GM19324 (cell line): ENCODE measurements at regions not wholly inside any gene's neighbourhood (a gene's known extent, or its start where the extent isn't known, plus 50 kb on each side); places are given as distances from the start of the nearest gene placed in this dataset.
A peak's percentile ranks its signal among the peaks of the same experiment; 100 is the strongest.

Source experiments
- ATAC-seq: cut with Tn5 transposase; IDR thresholded peaks from one replicate; pipeline ENCODE4 v1.9.1; 2021; ENCODE audit warnings: mild to moderate bottlenecking, moderate library complexity; ENCODE audit not compliant: unreplicated experiment, low FRiP score

DNA sequence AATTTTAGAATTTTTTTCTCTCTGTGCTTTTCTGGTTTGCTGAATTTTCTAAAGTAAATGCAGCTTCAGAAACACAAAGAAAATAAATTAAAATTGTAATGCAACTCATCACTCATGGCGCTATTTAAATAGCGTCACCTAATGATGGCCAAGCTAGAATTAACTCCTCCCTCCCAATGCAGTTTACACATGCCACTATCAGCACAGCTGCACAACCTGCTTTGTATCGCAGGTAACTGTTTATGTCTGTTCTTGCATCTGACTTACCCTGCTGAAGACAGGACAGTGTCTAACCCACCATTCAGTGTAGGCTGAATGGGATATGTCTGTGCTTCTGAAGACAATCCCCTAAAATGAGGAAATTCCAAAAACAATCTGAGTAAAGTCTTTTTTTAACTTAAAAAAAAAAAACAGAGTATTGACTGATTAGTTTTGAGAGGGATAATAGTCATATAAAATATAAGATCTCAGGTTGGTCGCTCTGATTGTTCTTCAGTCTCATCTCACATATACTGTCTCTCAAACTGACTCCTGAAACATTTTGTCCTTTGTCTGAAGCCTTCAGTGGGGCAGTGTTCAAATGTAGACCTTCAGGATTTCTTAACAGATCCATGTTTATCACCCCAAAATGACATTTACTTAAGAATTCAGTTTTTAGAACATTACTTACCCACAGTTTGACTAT, 271.4 kb downstream of the ZEB2 start:
- ATAC-seq: no peak

DNA sequence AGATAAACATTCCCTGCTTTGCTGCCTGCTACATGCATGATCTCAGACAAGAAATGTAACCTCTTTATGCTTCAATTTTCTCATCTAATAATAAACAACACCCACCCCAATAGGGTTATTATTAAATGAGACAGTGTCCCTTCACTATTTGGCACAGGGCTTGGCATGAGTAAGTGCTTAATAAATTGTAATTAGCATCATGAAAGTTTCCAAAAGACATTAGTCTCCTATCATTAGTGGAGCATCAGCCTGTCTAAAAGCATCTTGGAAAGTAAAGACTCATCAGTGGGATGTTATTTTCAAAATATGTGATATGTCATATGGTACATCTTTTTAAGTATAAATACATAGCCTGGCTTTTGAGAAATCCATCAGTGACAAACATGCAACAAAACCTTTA, 275.0 kb downstream of the ZEB2 start:
- ATAC-seq: no peak

DNA sequence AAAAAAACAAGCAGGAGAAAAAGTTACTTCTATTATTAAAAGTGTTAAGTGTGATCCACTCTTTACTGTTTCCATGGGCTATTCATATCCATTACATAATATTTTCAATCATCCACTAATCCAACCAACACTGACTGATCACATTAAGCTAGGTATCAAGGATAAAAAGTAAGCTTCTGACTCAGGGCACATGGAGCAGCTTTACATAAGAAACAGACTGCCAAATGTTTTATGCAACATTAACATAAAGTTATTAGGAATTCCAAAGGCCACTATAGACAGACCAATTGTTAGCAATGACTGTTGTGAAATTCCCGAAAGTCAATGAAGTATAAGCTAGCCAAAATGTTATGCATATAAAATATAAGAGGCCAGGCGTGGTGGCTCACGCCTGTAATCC, 277.6 kb downstream of the ZEB2 start:
- no peak for ATAC-seq

DNA sequence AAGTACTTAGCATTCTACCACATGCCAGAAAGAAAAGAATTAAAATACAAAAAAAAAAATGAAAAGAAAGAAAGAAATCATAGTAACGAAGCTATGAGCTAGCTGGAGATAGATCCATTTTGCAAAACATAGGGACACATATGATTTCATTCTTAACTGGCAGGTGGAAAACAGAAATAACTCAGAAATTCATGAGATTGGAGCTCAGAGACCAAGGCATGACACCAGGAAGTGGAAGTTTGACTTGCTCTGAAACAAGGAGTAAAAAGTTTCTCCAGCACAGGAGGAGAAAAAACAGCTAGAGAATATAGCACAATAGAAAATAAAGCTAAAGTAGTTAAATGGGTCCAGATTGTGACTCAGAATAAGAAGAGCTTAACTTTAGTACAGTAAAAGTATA, 278.1 kb downstream of the ZEB2 start:
- no peak for ATAC-seq

DNA sequence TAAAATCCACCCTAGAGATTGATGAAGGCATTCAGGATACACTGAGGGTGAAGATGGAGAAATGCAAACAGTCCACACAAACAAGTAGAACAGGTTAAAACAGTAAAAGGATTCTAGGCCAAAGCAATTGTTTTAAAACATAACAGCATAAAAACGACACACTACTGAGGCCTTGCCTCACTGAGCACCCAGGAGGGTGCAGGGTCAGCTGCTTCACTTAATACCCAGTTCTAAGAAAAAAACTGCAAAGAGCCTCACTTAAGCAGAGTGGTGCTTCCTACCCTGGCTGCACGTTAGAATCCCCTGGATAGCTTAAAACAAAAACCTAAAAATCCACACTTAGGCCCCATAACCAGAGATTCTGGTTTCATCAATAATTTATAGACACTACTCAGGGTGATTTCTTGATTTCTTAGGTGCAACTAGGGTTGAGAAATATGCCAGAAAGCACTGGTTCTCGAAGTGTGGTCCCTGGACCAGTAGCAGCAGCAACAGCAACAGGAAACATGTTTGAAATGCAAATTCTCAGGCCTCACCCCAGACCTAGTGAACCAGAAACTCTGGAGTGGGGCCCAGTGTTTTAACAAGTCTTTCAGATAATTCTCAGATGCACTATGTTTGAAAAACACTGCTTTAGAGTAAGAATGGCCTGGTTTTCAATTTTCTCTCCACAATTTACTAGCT, 279.1 kb downstream of the ZEB2 start:
- ATAC-seq: peak; percentile 88

DNA sequence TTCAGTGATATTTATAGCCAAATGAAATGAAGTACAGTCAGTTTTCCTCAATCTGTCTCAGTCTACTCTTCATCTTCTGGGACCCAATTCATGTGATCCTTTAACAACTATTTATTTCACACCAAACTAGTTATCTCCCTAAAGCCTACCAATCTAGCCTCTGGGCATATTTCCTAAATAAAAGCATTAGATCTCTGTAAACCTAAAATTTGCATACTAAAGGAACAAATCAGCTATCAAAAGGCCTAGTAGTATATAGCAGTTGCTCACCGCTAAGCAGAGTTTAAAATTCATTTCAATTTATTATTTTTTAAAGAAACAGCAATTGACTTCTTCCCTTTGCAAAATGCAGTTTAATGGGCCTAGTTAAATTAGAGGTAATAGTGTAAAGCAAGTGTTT, 280.2 kb downstream of the ZEB2 start:
- ATAC-seq: no peak

DNA sequence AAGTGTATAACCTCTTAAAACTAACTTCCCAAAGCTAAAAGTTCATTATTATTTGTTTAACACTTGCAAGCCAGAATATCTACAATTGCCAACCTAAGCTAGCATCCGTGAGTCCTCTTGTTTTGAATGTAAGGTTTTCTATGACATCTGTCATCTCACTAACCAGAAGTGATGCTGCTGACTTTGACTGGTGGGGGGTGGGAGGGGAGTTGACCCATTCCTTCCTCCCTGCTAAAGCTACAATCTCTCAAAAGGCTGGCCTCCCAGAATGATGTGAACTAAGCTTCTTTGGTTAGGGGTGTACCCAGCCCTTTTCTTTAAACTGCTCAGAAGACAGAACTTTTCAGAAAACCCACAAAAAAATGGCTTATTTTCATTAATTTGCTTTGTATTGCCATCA, 280.6 kb downstream of the ZEB2 start:
- no peak for ATAC-seq

DNA sequence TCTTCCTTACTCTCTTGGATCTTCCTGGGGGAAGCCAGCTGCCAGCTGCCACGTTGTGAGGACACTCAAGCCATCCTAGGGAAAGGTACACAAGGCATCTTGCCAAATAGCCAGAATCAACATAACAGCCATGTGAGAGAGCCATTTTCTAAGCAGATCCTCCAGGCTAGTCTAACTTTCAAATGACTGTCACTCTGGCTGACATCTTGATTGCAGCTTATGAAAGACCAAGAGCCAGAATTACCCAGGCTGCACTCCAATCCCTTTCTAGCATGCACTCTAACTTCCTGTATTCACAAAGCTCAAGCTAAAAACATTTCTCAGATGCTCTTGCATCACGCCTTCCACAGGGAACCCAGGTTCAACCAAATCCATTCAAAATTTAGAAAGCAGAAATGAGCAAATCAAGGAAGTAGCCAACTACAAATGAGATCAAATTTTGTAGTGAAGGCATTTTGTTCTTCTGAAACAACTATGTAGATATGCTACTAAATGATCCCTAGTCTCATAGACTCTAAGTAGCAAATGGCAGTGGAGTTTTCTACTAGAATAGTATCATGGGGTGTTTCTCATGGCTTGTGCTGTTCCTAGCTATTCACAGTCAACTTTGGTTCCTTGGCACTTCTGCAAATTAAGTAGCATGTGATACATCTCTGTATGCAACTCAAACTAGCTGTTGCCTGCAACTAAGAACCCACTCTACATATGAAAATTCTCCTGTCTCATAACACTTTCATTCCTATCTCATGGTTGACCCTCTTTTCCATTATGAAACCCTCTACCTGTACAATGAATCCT, 281.9 kb downstream of the ZEB2 start:
- ATAC-seq: no peak

DNA sequence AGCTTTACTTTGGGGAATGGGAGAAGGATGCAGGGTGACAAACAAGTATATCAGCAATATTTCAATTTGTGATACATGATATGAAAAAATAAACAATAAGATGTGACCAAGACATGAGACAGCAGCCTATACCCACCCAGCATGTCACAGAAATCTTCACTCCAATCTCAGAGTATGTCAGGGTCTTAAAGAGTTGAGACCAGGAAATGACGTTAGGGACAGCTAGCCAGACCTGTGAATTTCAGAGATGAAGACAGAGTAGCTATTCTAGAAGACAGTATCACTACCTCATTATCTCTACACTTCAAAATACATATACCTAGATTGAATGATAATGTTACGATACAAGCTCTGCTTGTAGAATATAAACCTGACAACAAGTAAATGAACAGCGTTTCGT, 282.8 kb downstream of the ZEB2 start:
- ATAC-seq: no peak

DNA sequence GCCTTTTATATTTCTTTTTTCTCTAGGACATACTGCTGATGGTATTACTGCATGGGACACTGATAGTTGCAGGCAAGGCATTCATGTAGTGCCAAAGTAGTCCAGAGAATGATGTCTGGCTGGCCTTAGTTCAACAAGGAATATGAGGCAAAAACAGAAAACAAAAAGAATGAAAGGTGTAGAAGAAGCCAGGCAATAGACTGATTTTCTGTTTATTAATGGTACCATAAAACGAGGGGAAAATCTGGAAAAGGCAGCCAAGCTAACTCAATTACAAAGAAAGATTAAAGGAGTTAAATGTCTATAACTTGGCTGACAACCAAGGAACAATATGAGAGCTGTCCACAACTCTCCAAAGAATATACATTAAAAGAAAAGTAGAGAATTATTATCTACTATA, 284.9 kb downstream of the ZEB2 start:
- no peak for ATAC-seq

DNA sequence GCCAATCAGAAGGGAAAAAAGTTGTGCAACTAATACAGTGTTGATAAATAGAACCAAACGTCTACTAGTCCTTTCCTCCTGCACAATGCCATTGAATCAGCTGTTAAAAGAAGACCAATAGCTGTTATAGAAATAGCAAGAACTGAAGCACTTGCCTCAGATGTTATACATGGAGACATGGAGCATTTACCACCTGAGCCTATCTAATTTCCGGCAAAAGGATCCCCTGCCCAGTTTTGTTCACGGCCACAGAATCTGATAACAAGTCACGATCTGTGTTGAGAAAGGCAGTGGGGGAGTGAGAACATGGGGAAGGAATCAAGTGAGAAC, 285.4 kb downstream of the ZEB2 start:
- no peak for ATAC-seq

DNA sequence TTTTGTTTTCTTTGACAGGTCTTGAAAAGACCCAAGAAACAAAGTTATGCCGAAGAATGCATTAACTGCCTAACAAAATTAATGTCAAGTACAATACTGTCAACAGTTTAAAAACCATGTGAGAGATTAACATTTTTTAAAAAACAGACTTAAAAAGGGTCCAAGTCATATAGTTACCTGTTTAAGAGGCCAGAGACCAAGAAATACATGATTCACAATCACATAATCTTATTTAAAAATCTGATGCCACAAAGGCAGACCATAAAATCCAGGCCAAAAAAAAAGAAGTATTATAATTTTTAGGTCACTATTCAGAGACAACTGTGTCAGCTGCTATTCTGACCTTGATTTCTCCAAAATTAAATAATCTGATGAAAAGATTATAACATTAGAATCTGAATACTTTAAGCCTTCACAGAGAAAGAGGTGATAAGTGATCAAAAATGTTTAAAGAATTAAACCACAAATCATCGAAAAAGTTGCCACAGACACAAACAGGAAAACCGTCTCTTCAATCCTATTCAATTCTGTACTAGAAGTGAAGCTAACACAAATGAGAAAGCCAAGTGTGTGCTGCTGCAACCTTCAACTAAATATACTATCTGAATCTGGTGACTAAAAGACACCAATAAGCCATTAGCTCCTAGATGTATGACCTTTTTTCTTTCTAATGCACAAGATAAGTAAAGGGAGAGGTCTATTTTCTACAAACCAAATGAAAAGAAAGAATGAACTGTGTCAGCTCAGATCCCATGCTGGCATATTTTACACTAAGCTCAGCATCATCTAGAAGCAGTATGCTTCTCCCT, 286.0 kb downstream of the ZEB2 start:
- no peak for ATAC-seq

DNA sequence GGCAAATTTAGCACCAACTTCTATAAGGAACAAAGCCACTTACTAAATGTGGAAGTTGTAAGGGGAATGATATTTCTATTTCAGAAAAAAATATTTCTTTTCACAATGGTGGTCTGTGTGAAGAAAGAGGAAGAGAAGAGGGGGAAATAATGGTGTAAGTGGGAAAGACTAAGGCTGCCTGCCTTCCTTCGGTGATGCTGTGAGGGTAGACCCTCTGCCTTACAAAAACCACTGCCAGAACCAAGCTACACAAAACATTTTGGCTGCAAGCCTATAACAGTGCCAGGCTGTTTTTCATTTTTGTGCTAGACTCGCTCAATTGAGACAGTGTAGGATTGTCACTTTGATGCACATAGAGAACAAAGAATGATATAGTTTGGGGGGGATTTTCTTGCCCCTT, 286.6 kb downstream of the ZEB2 start:
- ATAC-seq: no peak

DNA sequence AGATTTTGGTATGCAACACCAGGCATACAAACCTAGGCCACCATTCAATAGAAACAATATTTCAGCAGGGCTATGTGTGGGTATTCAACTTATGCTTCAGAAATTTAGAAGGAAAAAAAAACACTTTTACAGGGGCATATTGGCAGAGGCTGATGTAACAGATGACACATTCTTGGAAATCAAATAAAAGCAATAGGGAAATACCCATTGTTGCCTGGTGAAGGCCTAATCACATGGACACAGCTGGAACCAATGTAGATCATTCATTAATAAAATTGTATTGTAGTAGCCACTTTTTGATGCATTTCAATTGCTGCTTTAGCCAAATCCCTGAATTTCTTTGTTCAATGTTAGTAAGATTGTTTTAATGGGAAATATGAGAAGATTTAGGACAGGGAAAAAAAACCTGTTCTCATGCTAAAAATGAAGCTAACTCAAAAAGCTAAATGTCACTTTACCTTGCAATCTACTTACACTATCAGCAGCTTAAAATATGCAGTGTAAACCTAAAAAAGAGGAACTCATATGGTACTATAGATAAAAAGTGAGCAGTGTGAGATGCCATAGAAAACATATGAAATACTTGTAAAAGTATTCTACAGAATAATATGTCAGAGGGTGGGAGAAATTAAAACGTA, 289.4 kb downstream of the ZEB2 start:
- no peak for ATAC-seq

DNA sequence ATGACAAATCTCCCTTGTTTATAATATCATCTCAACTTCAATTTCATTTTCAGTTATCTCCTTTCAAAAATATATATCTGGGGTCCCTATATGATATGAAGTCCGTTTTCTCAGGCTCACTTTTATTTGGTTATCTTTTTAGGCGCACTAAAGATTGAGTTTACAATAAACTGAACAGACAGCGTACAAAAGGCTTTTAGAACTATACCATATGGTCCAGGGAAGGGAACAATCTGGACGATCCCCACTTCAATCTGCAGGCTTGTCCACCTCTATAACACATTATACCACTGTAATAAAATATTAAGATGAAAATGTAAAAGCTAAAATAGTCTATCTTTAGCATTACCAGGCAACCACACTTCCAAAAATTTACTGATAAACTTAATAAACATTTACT, 289.9 kb downstream of the ZEB2 start:
- no peak for ATAC-seq

DNA sequence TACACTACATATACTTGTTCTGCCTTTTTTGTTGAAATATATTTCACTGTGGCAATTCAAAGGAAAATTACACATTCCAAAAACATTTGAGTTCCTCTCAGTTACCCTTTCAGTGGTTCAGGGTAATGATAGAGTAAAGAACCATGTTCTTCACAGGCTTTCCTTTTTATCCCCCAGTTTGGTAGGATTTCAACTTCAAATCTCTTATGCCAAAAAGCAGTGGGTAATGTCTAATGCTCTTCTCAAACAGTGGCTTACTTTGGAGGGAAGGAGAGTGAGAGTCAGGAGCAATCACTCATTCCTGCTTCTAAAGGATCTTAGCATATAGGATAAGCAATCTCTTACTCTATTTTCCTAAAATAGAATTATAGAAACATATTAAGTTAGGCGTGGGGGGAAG, 290.6 kb downstream of the ZEB2 start:
- ATAC-seq: no peak

DNA sequence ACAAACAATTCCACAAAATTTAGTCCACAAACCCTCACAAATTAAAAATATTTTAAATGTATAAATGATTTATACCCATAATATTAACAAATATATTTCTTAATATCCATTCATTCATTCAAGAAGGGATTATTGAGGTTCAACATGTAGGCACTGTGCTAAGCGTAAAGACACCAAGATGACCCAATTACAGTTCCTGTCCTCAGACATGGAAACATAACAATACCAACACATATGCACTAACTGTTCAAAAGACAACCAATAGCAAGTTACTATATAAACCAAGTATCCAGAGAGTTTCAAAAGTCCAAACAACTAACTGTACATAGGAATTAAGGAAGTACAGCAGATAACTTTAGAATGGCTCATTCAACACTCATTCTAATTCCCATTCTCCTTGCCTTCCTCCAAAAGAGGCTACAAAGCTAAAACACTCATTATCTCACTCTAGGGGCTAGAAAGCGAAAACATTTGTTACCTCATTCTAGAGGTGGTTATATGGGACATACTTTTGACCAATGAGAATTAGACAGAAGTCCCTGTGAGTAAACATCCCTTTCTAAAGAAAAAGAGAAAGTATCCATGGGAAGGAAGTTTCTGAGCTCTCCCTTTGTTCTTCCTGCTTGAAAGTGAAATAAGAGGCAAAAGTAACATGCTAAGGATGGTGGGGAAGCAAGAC, 292.4 kb downstream of the ZEB2 start:
- ATAC-seq: no peak

DNA sequence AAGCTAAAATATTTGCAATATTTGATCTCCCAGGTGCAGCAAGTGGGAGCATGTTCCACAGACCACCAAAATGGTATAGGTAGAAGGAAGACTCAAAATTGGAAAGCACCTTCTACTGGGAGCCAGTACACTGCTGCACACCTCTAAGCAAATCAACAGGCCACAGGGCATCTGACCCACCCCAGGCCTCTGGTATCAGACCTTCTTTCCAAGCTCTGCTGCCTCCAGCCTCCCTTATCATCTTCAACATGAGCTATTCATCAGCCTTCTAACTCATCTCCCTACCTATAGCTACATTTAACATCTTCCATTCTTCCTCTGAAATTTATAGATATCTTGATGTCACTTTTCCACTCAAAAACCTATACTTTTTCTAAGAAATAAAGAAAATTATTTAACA, 294.8 kb downstream of the ZEB2 start:
- no peak for ATAC-seq

DNA sequence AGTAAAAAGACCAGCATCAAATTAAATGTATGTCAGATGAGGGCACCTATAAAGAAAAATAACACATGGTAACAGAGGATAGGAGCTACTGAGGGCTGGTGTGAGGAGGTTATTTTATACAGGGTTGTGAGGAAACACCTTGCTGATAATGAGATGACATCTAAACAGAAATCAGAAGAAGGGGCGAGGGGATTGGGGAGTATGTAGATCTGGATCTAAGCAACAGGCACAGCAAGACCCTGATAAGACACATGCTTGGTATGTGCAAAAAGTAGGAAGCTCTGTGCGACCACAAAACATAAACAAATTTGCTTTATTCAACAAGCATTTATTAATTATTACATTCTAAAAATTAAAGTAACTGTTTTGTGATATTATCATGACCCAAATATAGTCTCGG, 295.4 kb downstream of the ZEB2 start:
- no peak for ATAC-seq

DNA sequence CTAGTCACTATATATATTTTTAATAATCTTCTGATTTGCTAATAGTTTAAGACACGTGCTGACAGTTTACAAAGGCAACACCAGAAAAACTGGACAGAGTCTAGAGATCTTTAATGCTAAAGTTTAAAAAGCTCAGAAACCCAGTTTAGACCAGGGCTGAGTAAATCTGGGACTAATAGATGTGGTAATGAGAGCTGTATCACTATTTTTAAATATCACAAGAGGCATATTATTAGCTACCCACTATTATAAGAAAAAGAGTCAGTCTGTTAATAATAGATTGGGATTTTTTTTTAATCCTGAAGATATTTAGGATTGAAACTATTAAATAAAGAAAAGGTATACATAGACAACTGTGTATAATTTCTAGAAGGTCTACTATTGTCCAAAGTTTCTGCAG, 299.9 kb downstream of the ZEB2 start:
- ATAC-seq: no peak
